Activated B cell treated with CpG ODN at 0.5 μM for 24 hours (primary cell): ENCODE measurements at regions not wholly inside any gene's neighbourhood (a gene's known extent, or its start where the extent isn't known, plus 50 kb on each side); places are given as distances from the start of the nearest gene placed in this dataset.

Experiments
- ATAC-seq: fragments of 200-7000 bp; cut with Tn5 transposase; one replicate; pipeline ENCODE4 v1.10.0; 2021; ENCODE audit warnings: low read depth, mild to moderate bottlenecking, moderate library complexity
- CTCF ChIA-PET: fragments of 350-600 bp; sonication (Branson Sonifier 250); formaldehyde crosslinking; loops from one replicate; lab custom pipeline; 2021; ENCODE audit warnings: antibody characterized with exemption; lab: Charles Lee
- POLR2A ChIA-PET: fragments of 350-600 bp; sonication (Branson Sonifier 250); formaldehyde crosslinking; loops from one replicate; lab custom pipeline; 2021; ENCODE audit warnings: antibody characterized with exemption; lab: Charles Lee
- DNase-seq: peaks from one replicate; pipeline ENCODE4 v3.0.0; 2022
- H3K27ac Mint-ChIP-seq: one replicate; pipeline ENCODE4 v1.8.0; 2020; ENCODE audit warnings: mixed read lengths
- H3K27me3 Mint-ChIP-seq: one replicate; pipeline ENCODE4 v1.8.0; 2021; ENCODE audit warnings: mixed read lengths
- H3K36me3 Mint-ChIP-seq: one replicate; pipeline ENCODE4 v1.8.0; 2021; ENCODE audit warnings: low read depth, mixed read lengths
- H3K4me1 Mint-ChIP-seq: one replicate; pipeline ENCODE4 v1.8.0; 2021; ENCODE audit warnings: mixed read lengths
- H3K4me3 Mint-ChIP-seq: one replicate; pipeline ENCODE4 v1.8.0; 2020; ENCODE audit warnings: mild to moderate bottlenecking, mixed read lengths
- H3K9me3 Mint-ChIP-seq: one replicate; pipeline ENCODE4 v1.8.0; 2020; ENCODE audit warnings: mixed read lengths
- intact Hi-C: fragments of 100-400 bp; cut with micrococcal nuclease; formaldehyde crosslinking; loops from one replicate; pipeline ENCODE4 v1.15.1; 2024
- TF ChIP-seq, protein P1 (sequence below): fragments of 200-600 bp; IDR thresholded peaks from one replicate; pipeline ENCODE4 v1.8.0; 2022; ENCODE audit warnings: antibody characterized with exemption, mild to moderate bottlenecking

DNA sequence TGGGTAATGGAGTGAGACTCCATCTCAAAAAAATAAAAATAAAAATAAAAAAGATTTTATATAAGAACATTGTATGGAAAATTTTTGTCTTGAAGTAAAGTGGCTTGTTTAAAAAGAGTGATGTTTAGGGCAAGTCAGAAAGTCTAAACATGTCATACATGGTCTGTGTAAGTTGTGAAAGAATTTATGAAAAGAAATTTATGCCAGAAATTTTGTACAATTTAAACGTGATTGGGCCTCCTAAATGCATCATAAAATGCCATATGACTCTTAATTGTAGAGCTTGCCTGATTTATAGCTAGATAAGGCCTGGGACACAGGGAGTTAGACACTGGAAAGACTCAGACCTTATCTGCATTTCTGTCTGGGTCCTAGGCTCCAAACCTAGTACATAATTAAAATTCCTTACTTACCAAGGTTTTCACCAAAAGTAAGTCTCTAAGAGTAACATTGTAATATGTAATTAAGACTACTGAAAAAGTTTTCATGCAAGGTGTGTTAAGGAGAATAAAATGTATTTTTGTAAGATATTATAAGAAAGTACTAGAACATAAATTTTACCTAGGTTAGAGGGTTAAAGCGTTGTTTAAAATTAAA lies 110.5 kb downstream of the AASDHPPT start:
- ChIA-PET POLR2A (no interaction called here), CTCF (no interaction called here)
- Mint-ChIP-seq H3K4me1 (no peaks in the 10 kb centered on the region), H3K27me3 (no peaks in the 10 kb centered on the region), H3K4me3 (no peak overlapping the region), H3K36me3 (no peaks in the 10 kb centered on the region), H3K9me3 (no peaks in the 10 kb centered on the region), H3K27ac (no peak overlapping the region)
- TF ChIP-seq, protein P1, sequence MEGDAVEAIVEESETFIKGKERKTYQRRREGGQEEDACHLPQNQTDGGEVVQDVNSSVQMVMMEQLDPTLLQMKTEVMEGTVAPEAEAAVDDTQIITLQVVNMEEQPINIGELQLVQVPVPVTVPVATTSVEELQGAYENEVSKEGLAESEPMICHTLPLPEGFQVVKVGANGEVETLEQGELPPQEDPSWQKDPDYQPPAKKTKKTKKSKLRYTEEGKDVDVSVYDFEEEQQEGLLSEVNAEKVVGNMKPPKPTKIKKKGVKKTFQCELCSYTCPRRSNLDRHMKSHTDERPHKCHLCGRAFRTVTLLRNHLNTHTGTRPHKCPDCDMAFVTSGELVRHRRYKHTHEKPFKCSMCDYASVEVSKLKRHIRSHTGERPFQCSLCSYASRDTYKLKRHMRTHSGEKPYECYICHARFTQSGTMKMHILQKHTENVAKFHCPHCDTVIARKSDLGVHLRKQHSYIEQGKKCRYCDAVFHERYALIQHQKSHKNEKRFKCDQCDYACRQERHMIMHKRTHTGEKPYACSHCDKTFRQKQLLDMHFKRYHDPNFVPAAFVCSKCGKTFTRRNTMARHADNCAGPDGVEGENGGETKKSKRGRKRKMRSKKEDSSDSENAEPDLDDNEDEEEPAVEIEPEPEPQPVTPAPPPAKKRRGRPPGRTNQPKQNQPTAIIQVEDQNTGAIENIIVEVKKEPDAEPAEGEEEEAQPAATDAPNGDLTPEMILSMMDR: no peak
- intact Hi-C loops: no loop called here
- ATAC-seq: no peak
- no peak for DNase-seq

DNA sequence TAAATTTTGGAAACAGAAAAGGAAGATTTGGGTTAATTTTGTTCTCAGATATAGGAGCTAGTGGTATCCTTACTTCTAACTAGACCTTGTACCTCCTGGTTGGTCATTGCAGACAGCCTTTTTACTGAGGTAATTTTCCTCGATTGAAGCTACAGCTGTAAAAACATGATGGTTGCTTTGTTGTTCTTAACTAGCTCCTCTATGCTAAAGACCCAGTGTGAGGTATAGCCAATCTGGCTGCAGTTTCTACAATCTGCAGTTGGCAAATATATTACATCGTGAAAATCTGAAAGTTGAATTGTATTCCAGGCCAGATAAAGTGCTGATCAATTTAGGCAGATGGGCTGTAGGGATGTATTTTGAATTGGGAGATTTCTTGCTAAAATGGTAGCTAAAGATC lies 116.5 kb downstream of the AASDHPPT start:
- H3K4me3 Mint-ChIP-seq: no peak overlapping the region
- no peaks in the 10 kb centered on the region for H3K36me3 Mint-ChIP-seq
- ATAC-seq: no peak
- no peak for DNase-seq
- intact Hi-C loops: no loop called here
- no peak overlapping the region for H3K27ac Mint-ChIP-seq
- TF ChIP-seq, protein P1: no peak
- POLR2A ChIA-PET: no interaction called here
- H3K27me3 Mint-ChIP-seq: no peaks in the 10 kb centered on the region
- H3K4me1 Mint-ChIP-seq: no peaks in the 10 kb centered on the region
- CTCF ChIA-PET: no interaction called here
- no peaks in the 10 kb centered on the region for H3K9me3 Mint-ChIP-seq

DNA sequence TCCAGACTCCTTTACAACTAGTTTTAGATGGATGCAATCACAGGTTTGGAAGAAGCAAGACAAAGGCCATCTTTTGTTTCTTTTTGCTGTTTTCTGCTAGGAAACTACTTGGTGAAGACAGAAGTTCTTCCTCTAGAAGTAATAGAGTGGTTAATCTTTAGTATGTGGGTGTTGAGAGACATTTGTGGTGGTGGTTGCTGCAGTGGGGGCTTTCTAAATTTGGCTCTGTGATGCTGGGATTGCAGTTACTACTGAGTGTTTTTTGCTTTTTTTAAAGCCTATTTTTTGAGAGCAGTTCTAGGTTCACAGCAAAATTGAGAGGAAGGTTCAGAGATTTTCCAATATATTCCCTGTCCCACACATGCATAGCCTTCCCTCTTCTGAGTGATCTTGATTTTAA lies 120.0 kb downstream of the AASDHPPT start:
- H3K4me1 Mint-ChIP-seq: no peaks in the 10 kb centered on the region
- ChIA-PET CTCF (no interaction called here), POLR2A (no interaction called here)
- intact Hi-C loops: no loop called here
- H3K36me3 Mint-ChIP-seq: no peaks in the 10 kb centered on the region
- TF ChIP-seq, protein P1: no peak
- no peaks in the 10 kb centered on the region for H3K9me3 Mint-ChIP-seq
- H3K27ac Mint-ChIP-seq: no peak overlapping the region
- ATAC-seq: no peak
- H3K4me3 Mint-ChIP-seq: no peak overlapping the region
- DNase-seq: no peak
- H3K27me3 Mint-ChIP-seq: no peaks in the 10 kb centered on the region

DNA sequence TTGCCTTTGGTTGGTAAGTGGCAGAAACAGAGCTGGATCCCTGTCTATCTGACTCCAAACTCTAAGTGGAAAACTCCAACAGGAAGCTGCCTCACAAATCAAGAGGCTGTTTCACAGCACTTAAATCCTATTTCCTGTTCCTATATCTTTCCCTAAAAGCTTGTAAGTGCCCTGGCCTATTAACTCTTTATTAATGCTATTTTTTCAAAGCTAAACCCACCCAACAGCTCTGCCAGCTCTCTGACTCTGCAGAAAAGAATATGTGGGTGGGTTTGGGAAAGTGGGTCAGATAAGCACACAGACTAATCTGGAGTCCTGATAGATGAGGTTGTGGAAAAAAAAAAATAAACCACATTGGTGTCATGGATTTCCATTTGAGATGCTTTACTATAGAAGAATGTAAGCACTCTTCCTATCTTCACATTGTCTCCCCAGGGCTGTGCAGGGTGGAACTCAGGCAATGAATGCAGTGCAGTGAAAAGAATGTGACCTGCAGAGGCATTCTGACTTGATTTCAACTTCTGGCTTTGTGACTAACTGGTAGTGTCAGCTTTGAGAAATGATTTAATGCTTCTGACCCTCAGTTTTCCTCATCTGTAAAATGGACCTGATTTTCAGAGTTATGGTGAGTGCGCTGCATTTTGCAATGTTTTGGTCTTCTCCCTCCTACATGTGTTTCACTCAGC lies 125.6 kb downstream of the AASDHPPT start:
- ChIA-PET POLR2A (no interaction called here), CTCF (no interaction called here)
- ATAC-seq: no peak
- Mint-ChIP-seq H3K4me3 (no peak overlapping the region), H3K27me3 (no peaks in the 10 kb centered on the region), H3K36me3 (no peaks in the 10 kb centered on the region), H3K4me1 (no peaks in the 10 kb centered on the region), H3K9me3 (no peaks in the 10 kb centered on the region), H3K27ac (no peak overlapping the region)
- intact Hi-C loops: no loop called here
- no peak for DNase-seq
- TF ChIP-seq, protein P1: no peak

DNA sequence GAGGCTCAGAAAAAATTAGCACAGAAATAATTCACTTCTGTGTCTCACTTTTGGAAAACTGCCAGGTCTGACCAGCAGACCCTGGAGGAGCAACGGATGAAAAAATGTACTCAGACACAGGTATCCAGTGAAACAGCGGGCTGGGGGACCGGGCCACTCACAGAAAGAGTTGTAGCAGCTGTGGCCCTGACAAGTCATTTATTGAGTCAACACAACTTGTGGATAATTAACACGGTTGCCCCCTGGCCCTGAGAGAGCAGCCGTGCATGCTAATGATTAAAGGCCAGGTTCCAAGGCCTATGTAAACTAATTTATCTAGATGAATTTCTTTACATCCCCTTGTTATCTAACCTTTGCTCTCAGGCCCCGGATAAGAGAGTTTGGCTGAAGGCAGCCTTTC lies 131.3 kb downstream of the AASDHPPT start:
- Mint-ChIP-seq H3K4me1 (no peaks in the 10 kb centered on the region), H3K27ac (no peak overlapping the region), H3K36me3 (no peaks in the 10 kb centered on the region), H3K4me3 (no peak overlapping the region), H3K9me3 (no peaks in the 10 kb centered on the region), H3K27me3 (no peaks in the 10 kb centered on the region)
- DNase-seq (no peak), ATAC-seq (no peak)
- TF ChIP-seq, protein P1: no peak
- POLR2A ChIA-PET: no interaction called here
- CTCF ChIA-PET: no interaction called here
- intact Hi-C loops: no loop called here
